Suprapubic skin (tissue), 4 donors: ENCODE measurements at regions not wholly inside any gene's neighbourhood (a gene's known extent, or its start where the extent isn't known, plus 50 kb on each side); places are given as distances from the start of the nearest gene placed in this dataset.

Experiments used
- DNase-seq, 2 donors: peaks; one replicate each; pipeline ENCODE4 v3.0.0-alpha.2; 2019; ENCODE audit warnings: low spot score in 2 of 2
- H3K27ac ChIP-seq: fragments of 200-600 bp; sonication (generic); one replicate; pipeline ENCODE4 v1.5.1; 2019
- H3K27me3 ChIP-seq: fragments of 200-600 bp; sonication (generic); one replicate; pipeline ENCODE4 v1.5.1; 2019
- H3K36me3 ChIP-seq: fragments of 200-600 bp; sonication (generic); one replicate; pipeline ENCODE4 v1.5.1; 2019
- H3K4me1 ChIP-seq: fragments of 200-600 bp; sonication (generic); one replicate; pipeline ENCODE4 v1.5.1; 2019
- H3K4me3 ChIP-seq: fragments of 200-600 bp; sonication (generic); one replicate; pipeline ENCODE4 v1.5.1; 2019; ENCODE audit warnings: mild to moderate bottlenecking
- H3K9me3 ChIP-seq: fragments of 200-600 bp; sonication (generic); one replicate; pipeline ENCODE4 v1.5.1; 2019
- CTCF ChIP-seq, 2 donors: fragments of 200-600 bp in 1 of 2; fragments of 450-650 bp in 1 of 2; sonication (generic) in 1 of 2; IDR thresholded peaks; one replicate each; pipeline ENCODE4 v1.5.1; 2016 to 2019; ENCODE audit warnings: antibody characterized with exemption in 2 of 2, mild to moderate bottlenecking in 1 of 2, moderate library complexity in 1 of 2
- EP300 ChIP-seq: sonication (generic); formaldehyde crosslinking; IDR thresholded peaks from one replicate; pipeline ENCODE4 v1.6.1; 2017; ENCODE audit warnings: antibody characterized with exemption
- POLR2A ChIP-seq, 2 donors: fragments of 450-650 bp; IDR thresholded peaks; one replicate each; pipeline ENCODE4 v1.6.1; 2017; ENCODE audit warnings: antibody characterized with exemption in 2 of 2, mild to moderate bottlenecking in 2 of 2, moderate library complexity in 2 of 2
- POLR2AphosphoS5 ChIP-seq, 3 donors: sonication (generic); formaldehyde crosslinking; IDR thresholded peaks; one replicate each; pipeline ENCODE4 v1.6.1; 2017; ENCODE audit warnings: antibody characterized with exemption in 3 of 3
- WGBS: methylation state at CpG from one replicate; pipeline ENCODE4 v1.1.5; 2018; 5-methylcytosine and 5-hydroxymethylcytosine counted together

GRCh38 chr13:26962671-26963070 is 202.1 kb upstream of the GPR12 start:
- H3K27me3 ChIP-seq = peaks cover 37% of the 10 kb centered on the region
- no peaks in the 10 kb centered on the region for H3K9me3 ChIP-seq
- H3K4me3 ChIP-seq = no peak overlapping the region
- no peak overlapping the region for H3K27ac ChIP-seq
- no peak for TF ChIP-seq CTCF (IDR thresholded peaks at IDR 0.05)
- no peak for TF ChIP-seq POLR2A (IDR thresholded peaks at IDR 0.05)
- TF ChIP-seq EP300 = no peak
- TF ChIP-seq POLR2AphosphoS5 (IDR thresholded peaks at IDR 0.05) = no peak
- H3K4me1 ChIP-seq = no peaks in the 10 kb centered on the region
- DNase-seq = no peak
- no peaks in the 10 kb centered on the region for H3K36me3 ChIP-seq
- no CpG with 5 or more reads among the region's 2 CpGs for WGBS

GRCh38 chr13:26961890-26962615 is 201.5 kb upstream of the GPR12 start:
- H3K4me1 ChIP-seq = no peaks in the 10 kb centered on the region
- no peak overlapping the region for H3K27ac ChIP-seq
- no peaks in the 10 kb centered on the region for H3K36me3 ChIP-seq
- no peak for DNase-seq
- no peaks in the 10 kb centered on the region for H3K9me3 ChIP-seq
- 56% methylated on average over 17 of the region's 17 CpGs for WGBS
- no peak for TF ChIP-seq CTCF (IDR thresholded peaks at IDR 0.05)
- TF ChIP-seq EP300 = no peak
- TF ChIP-seq POLR2AphosphoS5 (IDR thresholded peaks at IDR 0.05) = no peak
- H3K4me3 ChIP-seq = no peak overlapping the region
- peaks cover 35% of the 10 kb centered on the region for H3K27me3 ChIP-seq

GRCh38 chr13:26957182-26957581 is 196.6 kb upstream of the GPR12 start:
- Histone ChIP-seq H3K4me1 (no peaks in the 10 kb centered on the region), H3K36me3 (no peaks in the 10 kb centered on the region), H3K27me3 (peaks cover 55% of the 10 kb centered on the region), H3K27ac (no peak overlapping the region), H3K4me3 (no peak overlapping the region), H3K9me3 (no peaks in the 10 kb centered on the region)
- TF ChIP-seq POLR2AphosphoS5 (IDR thresholded peaks at IDR 0.05) (no peak), POLR2A (IDR thresholded peaks at IDR 0.05) (no peak)
- DNase-seq = no peak
- 17% methylated on average over 1 of the region's 1 CpG for WGBS

- no peak overlapping the region for H3K4me3 ChIP-seq
- DNase-seq = no peak
- no peaks in the 10 kb centered on the region for H3K9me3 ChIP-seq
- TF ChIP-seq POLR2A (IDR thresholded peaks at IDR 0.05) (no peak), POLR2AphosphoS5 (IDR thresholded peaks at IDR 0.05) (no peak), EP300 (no peak)
- WGBS = 21% methylated on average over 10 of the region's 10 CpGs
- peaks cover 51% of the 10 kb centered on the region for H3K27me3 ChIP-seq
- H3K4me1 ChIP-seq = no peaks in the 10 kb centered on the region
- no peak overlapping the region for H3K27ac ChIP-seq
- no peaks in the 10 kb centered on the region for H3K36me3 ChIP-seq
Observed at GRCh38 chr13:26956522-26957142, 196.0 kb upstream of the GPR12 start.

GRCh38 chr13:26954976-26955375 is 194.4 kb upstream of the GPR12 start:
- WGBS = 63% methylated on average over 4 of the region's 4 CpGs
- no peaks in the 10 kb centered on the region for H3K4me1 ChIP-seq
- no peak overlapping the region for H3K4me3 ChIP-seq
- DNase-seq = no peak
- H3K36me3 ChIP-seq = no peaks in the 10 kb centered on the region
- TF ChIP-seq POLR2AphosphoS5 (IDR thresholded peaks at IDR 0.05) = no peak
- TF ChIP-seq POLR2A (IDR thresholded peaks at IDR 0.05) = no peak
- no peak for TF ChIP-seq CTCF (IDR thresholded peaks at IDR 0.05)
- TF ChIP-seq EP300 = no peak
- H3K27ac ChIP-seq = no peak overlapping the region
- H3K9me3 ChIP-seq = no peaks in the 10 kb centered on the region
- peaks cover 57% of the 10 kb centered on the region for H3K27me3 ChIP-seq

GRCh38 chr13:26953291-26953690 is 192.7 kb upstream of the GPR12 start:
- Histone ChIP-seq H3K36me3 (no peaks in the 10 kb centered on the region), H3K27me3 (peaks cover 45% of the 10 kb centered on the region), H3K4me1 (no peaks in the 10 kb centered on the region), H3K4me3 (no peak overlapping the region), H3K9me3 (no peaks in the 10 kb centered on the region), H3K27ac (no peak overlapping the region)
- DNase-seq = no peak
- 42% methylated on average over 5 of the region's 5 CpGs for WGBS
- TF ChIP-seq POLR2A (IDR thresholded peaks at IDR 0.05) (no peak), POLR2AphosphoS5 (IDR thresholded peaks at IDR 0.05) (no peak), CTCF (IDR thresholded peaks at IDR 0.05) (no peak), EP300 (no peak)
